ENCODE measurements at regions not wholly inside any gene's neighbourhood (a gene's known extent, or its start where the extent isn't known, plus 50 kb on each side); places are given as distances from the start of the nearest gene placed in this dataset.

DNA sequence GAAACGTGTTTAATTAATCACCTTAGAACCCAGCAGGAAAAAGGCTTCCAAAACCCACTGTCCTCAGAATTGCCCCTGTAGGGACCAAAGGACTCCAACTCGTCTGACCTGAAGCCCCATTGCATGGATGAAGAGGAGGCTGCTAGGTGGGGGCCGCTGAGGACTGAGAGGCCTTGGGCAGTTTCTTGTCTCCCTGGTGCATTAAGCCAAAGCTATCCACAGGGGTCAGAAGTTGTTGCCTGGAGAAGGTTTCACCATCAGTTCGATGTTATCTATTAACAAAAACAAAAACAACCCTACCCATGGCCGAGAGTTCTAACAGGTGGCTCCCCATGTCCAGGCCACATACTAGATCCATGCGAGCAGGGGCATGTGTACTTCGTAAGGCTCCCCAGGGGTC lies 120.9 kb upstream of the CD93 start:
- Mint-ChIP-seq H3K27ac (no peak overlapping the region), H3K9me3 (no peaks in the 10 kb centered on the region), H3K36me3 (no peaks in the 10 kb centered on the region)
- DNase-seq (ENCODE audit: low spot score in 2 of 2) (no peak), ATAC-seq (no peak)

DNA sequence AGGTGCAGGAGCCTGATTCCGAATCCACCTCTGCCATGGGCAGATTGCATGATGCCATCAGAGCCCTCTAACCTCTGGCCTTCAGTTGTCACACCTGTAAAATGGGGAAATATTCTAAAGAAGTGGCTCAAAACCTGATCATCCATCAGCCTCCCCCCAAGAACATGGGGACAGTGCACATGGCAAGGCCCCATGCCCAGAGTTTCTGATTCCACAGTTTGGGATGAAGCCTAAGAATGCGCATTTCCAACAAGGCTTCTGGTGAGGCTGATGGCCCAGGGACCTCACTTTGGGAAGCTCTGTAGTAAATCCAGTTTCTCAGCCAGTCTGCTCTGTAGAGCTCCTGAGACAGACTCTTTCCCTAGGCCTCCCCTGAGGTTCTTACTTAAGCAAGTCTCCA lies 119.9 kb upstream of the CD93 start:
- no peaks in the 10 kb centered on the region for H3K9me3 Mint-ChIP-seq
- ATAC-seq (no peak), DNase-seq (ENCODE audit: low spot score in 2 of 2) (no peak)
- H3K27ac Mint-ChIP-seq, result no peak overlapping the region
- H3K36me3 Mint-ChIP-seq, result no peaks in the 10 kb centered on the region

DNA sequence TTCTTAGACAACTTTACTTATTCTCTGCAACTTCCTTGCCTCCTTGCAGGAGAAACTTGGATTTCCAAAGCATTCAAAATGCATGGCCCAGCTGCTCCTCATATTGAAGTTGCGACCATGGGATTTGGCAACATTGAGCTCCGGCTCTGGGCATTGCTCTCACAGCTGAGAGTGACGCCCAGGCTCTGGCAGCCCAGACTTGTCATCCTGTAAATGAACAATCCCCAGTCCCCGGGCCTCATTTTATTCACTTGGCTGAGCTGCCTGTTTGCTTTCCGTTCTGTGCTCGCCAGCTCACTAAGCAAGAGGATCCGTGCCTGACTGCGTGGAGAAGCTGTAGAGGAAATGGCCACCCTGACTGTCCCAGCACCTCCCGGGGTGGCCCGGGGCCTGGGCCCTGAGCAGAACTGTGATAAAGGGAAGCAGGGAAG lies 119.5 kb upstream of the CD93 start:
- ATAC-seq (no peak), DNase-seq (ENCODE audit: low spot score in 2 of 2) (no peak)
- Mint-ChIP-seq H3K36me3 (no peaks in the 10 kb centered on the region), H3K9me3 (no peaks in the 10 kb centered on the region), H3K27ac (no peak overlapping the region)

DNA sequence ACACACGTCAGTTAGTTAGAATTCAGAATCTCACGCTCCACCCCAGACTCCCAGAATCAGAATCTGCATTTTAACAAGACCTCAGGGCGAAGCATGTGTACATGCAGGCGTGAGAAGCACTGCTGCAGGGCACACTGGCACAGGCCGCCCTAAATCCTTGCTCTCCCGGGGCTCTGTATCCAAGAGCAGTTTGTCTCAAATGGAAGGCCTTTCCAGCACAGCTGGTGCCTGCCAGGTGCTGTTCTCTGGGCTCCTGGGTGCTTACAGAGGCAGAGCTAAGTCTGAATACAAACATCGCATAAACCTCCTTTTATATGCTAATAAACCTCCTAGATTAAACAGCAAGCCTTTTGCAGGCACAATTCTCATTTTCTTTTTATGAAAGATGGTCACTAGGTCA lies 119.1 kb upstream of the CD93 start:
- no peak overlapping the region for H3K27ac Mint-ChIP-seq
- no peak for ATAC-seq
- H3K36me3 Mint-ChIP-seq, result no peaks in the 10 kb centered on the region
- H3K9me3 Mint-ChIP-seq, result no peaks in the 10 kb centered on the region
- no peak for DNase-seq (ENCODE audit: low spot score in 2 of 2)

DNA sequence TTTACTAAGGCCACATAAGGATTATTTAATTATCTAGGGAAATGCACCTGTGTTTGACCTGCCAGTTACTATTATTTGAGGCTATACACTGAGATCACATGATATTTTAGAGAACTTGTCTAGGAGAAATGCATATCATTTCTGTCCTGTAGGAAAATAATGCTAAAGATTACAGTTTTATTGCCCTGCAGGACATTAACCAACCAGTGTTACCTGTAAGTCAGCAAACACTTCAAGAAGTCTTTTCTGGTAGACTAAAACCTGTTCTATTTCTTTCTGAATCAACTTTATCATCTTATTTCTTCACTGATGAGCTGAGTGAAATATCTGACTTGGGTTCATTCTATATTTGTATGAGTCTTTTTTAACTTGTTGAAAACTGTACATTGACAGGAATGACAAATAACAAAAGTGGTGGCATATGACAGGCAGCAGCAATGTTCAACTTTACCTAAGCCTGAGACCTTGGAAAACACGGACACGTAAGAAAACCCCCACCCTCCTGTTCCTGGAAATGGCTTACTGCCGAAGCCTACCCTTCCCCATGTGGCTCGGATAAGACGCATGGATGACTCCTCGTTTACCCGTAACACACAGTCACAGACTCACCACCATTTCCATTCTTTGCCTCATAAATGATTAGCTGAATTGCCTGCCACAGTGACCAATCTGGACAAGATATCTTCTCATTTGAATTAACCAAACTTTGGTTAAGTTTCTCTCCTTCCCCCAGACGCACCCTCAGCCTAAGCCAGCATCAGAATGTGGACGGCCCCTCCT lies 118.0 kb upstream of the CD93 start:
- DNase-seq (ENCODE audit: low spot score in 2 of 2) (no peak), ATAC-seq (no peak)
- Mint-ChIP-seq H3K36me3 (no peaks in the 10 kb centered on the region), H3K9me3 (no peaks in the 10 kb centered on the region), H3K27ac (no peak overlapping the region)

DNA sequence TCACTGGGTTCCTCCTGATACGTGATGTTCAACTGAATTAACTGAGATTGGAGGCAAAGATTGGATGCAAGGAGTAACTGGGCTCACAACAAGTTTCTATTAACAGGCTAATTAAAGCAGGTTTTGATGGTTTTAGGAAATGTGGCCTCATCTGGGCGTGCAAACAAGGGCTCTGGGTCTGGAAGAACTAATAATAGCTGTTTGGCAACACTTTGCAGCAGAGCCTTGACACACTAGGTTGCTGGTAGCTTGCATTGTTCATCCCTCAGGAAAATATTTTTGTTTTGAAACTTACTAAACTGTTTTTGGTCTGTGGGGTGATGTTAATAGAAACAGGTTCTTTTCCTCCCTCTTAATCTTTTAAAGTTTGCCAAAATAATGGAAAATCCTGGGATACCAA lies 117.2 kb upstream of the CD93 start:
- no peak overlapping the region for H3K27ac Mint-ChIP-seq
- no peaks in the 10 kb centered on the region for H3K9me3 Mint-ChIP-seq
- DNase-seq (ENCODE audit: low spot score in 2 of 2), result no peak
- no peak for ATAC-seq
- H3K36me3 Mint-ChIP-seq, result no peaks in the 10 kb centered on the region

DNA sequence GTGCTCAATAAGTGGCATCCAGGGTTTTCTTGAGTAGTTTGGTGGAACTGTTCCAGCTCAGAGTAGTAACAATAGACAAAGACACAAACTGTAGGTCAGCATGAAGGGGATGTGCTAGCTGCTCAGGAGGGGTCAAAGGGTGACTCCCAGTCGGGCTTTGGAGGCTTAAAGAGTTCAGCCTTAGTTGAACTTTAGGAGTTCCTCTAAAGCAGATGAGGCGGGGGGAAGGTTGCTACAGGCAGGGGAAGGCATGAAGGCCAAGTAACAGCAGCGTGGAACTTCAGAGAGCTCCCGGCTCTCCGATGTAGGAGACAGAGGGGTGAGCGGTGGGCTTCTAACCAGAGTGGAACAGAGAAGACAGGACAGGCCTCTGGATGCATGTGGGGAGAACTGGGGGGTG lies 115.5 kb upstream of the CD93 start:
- no peaks in the 10 kb centered on the region for H3K9me3 Mint-ChIP-seq
- no peaks in the 10 kb centered on the region for H3K36me3 Mint-ChIP-seq
- DNase-seq (ENCODE audit: low spot score in 2 of 2) (no peak), ATAC-seq (no peak)
- H3K27ac Mint-ChIP-seq, result no peak overlapping the region

DNA sequence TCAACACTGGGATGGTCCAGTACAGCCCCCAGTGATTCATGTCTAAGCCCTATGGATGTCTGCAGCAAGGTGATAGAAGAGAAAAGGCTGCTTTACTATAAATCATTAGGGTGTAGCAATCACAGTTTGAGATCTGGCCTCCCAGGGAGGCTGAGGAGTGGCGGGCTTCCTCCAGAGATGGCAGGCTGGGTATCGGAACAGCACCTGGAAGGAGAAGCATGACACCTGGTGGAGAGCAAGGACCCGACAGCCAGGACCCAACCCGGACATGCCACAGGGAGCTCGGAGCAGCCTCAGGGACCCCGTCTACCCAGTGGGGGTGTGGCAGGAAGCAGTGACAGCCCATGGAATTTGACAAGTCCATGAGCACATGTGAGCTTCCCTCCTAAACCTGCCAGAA lies 114.8 kb upstream of the CD93 start:
- no peak overlapping the region for H3K27ac Mint-ChIP-seq
- H3K9me3 Mint-ChIP-seq, result no peaks in the 10 kb centered on the region
- ATAC-seq, result no peak
- DNase-seq (ENCODE audit: low spot score in 2 of 2), result no peak
- no peaks in the 10 kb centered on the region for H3K36me3 Mint-ChIP-seq

DNA sequence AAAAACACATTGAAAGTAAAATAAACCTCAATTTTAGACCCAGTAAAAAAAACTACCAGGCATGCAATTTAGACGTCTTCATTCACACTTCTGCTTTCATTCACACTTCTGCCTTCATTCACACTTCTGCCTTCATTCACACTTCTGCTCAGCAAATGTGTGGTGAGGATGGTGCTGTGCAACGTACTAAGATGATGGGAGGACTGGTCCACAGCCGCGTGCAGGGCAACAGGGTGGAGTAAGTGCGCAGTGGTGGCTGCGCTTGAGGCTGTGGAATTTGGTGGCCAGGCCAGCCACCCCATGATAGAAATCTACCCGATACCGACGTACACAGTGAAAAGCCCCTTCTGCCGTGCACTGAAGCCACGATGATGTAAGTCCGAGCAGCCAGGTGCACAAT lies 114.3 kb upstream of the CD93 start:
- H3K36me3 Mint-ChIP-seq, result no peaks in the 10 kb centered on the region
- ATAC-seq, result no peak
- DNase-seq (ENCODE audit: low spot score in 2 of 2), result no peak
- no peaks in the 10 kb centered on the region for H3K9me3 Mint-ChIP-seq
- no peak overlapping the region for H3K27ac Mint-ChIP-seq

DNA sequence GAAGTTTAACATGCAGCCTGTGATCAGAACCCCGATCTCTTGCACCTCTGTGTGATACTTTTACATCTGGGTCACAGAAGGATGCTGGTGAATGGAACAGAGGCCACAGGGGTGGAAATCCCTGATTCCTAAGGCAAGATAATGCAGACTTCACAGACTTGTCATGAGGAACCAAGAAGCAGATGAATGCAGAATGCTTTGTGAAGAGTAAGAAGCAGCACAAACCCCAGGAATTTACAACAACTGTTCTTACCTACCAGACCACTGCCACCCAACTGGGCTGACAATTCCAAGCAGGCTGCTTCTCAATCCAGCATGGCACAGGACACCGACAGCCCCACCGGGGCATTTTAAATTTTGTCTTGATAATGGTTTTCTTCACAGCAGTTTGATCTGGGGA lies 113.2 kb upstream of the CD93 start:
- Mint-ChIP-seq H3K36me3 (no peaks in the 10 kb centered on the region), H3K9me3 (no peaks in the 10 kb centered on the region), H3K27ac (no peak overlapping the region)
- DNase-seq (ENCODE audit: low spot score in 2 of 2), result no peak
- no peak for ATAC-seq

DNA sequence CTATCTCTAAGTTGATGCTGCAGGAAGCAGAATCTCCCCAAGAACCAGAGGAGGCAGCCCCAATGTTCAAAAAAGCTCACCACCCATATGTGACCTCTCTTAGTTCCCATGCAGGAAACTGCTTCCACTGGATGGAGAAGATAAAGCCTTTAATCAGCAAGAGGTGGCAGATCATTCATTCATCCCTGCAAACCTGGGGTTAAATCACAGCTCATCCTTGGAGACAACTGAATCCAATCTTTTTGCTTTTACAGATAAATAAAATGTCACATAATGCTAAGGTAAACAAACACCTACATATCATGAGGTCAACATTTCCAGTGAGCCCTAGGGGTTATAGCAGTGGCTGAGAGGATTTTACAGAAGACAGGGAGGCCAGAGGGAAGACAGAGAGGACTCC lies 112.7 kb upstream of the CD93 start:
- Mint-ChIP-seq H3K36me3 (no peaks in the 10 kb centered on the region), H3K27ac (no peak overlapping the region), H3K9me3 (no peaks in the 10 kb centered on the region)
- DNase-seq (ENCODE audit: low spot score in 2 of 2), result no peak
- ATAC-seq, result no peak

DNA sequence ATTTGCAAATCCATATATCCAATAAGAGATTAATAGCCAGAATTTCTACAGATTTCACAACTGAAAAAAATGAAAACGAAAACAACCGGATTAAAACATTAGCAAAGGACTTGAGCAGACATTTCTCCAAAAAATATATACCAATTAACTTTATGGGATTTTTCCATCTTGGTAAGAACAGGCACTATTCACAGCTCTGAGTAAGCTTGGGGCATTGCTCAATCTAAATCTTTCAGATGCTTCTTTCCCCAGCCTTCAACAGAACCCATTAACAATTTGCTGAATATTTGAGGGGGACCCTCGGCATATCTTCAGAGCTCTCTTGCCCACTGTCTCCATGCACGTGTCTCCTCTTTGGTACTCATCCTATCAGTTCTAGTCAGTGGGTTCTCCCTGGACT lies 111.7 kb upstream of the CD93 start:
- no peak overlapping the region for H3K27ac Mint-ChIP-seq
- ATAC-seq (no peak), DNase-seq (ENCODE audit: low spot score in 2 of 2) (no peak)
- H3K36me3 Mint-ChIP-seq, result no peaks in the 10 kb centered on the region
- no peaks in the 10 kb centered on the region for H3K9me3 Mint-ChIP-seq

DNA sequence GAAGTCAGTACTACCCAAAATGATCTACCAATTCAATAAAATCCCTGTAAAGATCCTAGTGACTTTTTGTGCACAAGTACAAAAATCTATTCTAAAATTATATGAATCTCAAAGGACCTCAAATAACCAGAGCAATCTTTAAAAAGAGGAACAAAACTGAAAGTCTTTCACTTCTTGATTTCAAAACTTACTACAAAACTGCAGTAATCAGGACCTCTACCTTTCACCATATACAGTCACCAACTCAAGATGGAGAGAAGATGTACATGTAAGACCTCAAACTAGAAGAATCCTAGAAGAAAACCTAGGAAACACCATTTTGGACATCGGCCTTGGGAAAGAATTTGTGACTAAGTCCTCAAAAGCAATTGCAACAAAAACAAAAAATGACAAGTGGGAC lies 109.5 kb upstream of the CD93 start:
- Mint-ChIP-seq H3K36me3 (no peaks in the 10 kb centered on the region), H3K27ac (no peak overlapping the region), H3K9me3 (no peaks in the 10 kb centered on the region)
- ATAC-seq (no peak), DNase-seq (ENCODE audit: low spot score in 2 of 2) (no peak)

DNA sequence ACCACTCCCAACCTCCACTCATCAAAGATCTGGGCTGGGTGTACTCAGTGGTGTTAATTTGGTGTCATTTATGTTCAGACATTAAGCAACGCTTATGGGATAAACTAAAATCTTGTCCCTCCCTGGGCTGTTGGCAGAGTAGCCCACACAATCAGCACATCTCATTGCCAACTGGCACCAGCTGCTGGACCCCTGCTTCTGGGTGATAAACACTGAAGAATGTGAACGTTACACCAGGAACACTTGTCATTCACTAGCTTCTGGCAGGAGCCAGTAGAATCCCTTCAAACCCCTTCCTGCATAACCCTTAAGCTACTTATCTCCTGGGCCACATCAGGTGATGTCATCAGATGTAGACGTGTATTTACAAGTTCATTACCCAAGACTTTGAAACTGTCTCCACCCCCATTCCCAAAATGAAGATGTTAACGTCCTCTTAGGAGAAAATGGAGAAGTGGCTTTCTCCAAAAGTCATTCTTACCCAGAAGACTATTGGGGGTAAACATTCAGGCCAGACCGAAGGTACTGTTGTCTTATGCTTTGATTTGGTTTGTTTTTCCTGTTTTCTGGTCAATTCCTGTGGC lies 107.8 kb upstream of the CD93 start:
- no peak for DNase-seq (ENCODE audit: low spot score in 2 of 2)
- Mint-ChIP-seq H3K36me3 (no peaks in the 10 kb centered on the region), H3K27ac (no peak overlapping the region), H3K9me3 (no peaks in the 10 kb centered on the region)
- ATAC-seq, result no peak

DNA sequence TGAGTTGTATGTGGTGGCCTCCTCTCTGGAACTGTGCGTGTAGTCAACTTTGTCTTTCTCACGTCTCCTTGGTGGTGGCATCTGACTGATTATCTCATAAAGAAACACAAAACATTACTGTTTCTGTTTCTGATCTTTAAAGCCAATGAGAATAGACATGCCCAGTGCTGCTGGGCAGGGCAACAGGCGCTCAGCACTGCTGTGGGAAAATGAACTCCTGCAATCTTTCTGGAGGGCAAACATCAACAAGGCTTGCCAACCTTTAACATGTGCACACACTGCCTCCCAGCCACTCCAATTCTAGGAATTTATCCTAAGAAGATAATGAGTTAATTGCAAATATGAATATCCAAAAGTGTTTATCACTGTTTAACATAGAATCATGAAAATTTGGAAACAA lies 106.3 kb upstream of the CD93 start:
- H3K9me3 Mint-ChIP-seq, result no peaks in the 10 kb centered on the region
- H3K36me3 Mint-ChIP-seq, result no peaks in the 10 kb centered on the region
- no peak overlapping the region for H3K27ac Mint-ChIP-seq
- DNase-seq (ENCODE audit: low spot score in 2 of 2) (no peak), ATAC-seq (no peak)

DNA sequence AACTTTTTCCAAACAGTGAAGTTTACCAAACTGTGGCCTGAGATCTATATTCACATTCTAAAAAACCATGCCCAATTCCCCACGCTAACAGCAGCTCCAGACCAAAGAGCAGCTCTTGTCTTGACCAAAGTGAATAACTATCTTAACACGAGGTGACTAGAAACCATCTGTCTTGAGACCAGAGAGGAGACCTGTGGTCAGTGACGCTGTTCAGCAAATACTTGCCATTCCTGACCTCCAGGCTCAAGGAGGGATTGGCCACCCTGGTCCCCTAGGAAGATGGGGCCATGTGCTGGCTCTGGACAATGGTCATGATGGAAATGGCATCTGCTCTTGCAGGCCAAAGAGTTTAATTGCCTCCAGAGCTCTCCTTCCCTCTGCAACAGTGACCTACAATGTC lies 104.4 kb upstream of the CD93 start:
- H3K9me3 Mint-ChIP-seq, result no peaks in the 10 kb centered on the region
- no peaks in the 10 kb centered on the region for H3K36me3 Mint-ChIP-seq
- no peak overlapping the region for H3K27ac Mint-ChIP-seq
- DNase-seq (ENCODE audit: low spot score in 2 of 2), result no peak
- no peak for ATAC-seq

DNA sequence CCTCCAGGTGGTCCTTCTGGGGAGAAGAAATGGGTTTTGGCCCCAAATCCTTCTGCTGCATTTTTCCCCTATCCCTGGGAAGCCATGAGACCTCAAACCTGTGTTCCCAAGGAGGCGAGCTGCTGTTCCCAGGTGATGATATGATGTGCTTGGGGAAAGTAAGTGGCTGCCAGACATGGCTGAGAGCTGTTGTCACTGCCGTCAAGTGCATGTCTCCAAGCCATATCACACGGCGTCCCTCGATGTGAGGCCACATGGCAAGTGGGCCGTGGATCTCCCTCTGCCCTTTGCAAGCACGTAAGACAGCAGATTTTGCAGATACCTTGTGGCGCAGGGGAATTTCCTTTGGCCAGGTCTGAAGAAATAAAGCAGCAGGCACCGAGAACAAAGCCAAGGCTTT lies 103.7 kb upstream of the CD93 start:
- H3K36me3 Mint-ChIP-seq, result no peaks in the 10 kb centered on the region
- no peaks in the 10 kb centered on the region for H3K9me3 Mint-ChIP-seq
- ATAC-seq (no peak), DNase-seq (ENCODE audit: low spot score in 2 of 2) (no peak)
- H3K27ac Mint-ChIP-seq, result no peak overlapping the region

DNA sequence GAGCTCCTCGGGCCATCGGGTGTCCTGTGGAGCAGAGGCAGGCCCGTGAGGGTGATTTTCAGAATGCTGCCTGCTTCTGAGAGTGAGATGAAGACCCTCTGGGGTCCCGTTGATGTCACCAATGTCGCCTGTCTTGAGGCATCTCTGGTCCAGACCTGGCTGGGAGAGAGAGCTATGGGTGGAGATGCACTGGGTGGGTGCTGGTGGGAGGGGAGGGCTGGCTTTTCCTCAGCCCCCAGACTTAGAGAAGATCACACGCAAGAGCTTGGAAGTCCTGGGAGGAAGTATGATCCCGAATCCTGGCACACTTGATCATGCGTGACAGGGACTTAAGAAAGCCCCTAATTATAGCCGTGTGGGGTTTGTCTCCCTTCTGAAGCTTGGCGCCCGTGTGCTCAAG lies 103.2 kb upstream of the CD93 start:
- ATAC-seq (no peak), DNase-seq (ENCODE audit: low spot score in 2 of 2) (no peak)
- H3K27ac Mint-ChIP-seq, result no peak overlapping the region
- no peaks in the 10 kb centered on the region for H3K9me3 Mint-ChIP-seq
- H3K36me3 Mint-ChIP-seq, result no peaks in the 10 kb centered on the region

All from activated naive CD4-positive, alpha-beta T cell treated with anti-CD3 and anti-CD28 coated beads, Interleukin-2, amount 50 U/mL, for 72 hours (primary cell).